GM19043 (cell line): ENCODE measurements at regions not wholly inside any gene's neighbourhood (a gene's known extent, or its start where the extent isn't known, plus 50 kb on each side); places are given as distances from the start of the nearest gene placed in this dataset.

Experiments
- ATAC-seq: cut with Tn5 transposase; IDR thresholded peaks from one replicate; pipeline ENCODE4 v1.9.1; 2021; ENCODE audit warnings: low read depth; ENCODE audit not compliant: unreplicated experiment

DNA sequence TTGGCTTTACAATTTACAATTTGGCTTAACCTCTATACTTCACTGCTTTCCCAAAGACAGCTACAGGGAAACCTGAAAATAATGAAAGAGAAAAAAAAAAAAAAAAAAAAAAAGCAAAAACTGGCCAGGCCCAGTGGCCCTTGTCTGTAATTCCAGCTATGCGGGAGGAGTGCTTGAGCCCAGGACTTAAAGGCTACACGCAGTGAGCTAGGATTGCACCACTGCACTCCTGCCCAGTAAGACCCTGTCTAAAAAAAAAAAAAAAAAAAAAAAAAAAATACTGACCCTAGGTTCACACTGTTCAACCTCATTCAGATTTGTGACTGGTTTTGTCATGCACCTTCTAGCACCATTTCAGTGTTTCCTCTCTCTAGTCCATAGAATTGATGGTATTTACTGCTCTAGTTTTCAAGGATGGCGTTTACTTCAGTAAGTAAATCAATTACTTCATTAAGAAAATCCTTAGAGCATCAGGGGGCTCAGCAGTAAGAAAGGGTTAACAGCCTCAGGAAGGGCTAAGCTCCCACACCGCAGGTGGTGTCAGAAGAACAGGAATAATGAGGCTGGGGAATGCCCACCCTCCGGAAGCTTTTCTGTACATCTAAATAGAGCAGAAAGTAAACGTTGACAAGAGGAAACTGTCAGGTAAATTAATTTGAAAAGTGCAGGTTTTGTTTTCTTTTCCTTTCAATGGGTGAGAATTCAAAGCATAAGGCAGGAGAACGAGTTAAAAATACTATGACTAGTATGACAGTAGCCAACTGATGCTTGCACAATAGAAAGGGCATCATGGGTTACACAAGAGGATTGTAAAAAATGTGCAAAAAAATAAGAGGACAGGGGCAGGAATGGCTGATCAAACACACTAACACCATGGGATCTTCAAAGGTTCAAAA lies 115.0 kb upstream of the MDM1 start:
- ATAC-seq: no peak

DNA sequence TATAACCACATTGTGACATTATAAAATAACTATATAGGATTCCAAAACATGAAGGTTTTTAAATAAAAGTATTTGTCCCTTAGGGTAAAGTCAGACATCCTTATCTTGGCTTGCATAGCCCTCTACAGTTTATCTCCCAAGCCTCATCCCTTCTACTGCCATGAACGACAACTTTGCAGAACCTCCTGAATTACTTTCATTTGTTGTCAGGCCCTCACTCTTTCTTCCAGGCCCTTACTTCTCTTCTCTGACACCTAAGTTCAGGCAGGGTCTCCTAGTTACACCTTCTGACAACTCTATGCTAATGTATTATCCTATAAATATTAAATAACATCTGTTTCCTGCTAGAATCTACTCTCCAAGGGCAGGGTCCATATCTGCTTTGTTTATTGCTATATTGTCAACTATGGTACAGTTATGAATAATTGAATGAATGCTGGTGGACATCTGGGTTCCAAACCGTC lies 115.7 kb upstream of the MDM1 start:
- ATAC-seq: no peak

DNA sequence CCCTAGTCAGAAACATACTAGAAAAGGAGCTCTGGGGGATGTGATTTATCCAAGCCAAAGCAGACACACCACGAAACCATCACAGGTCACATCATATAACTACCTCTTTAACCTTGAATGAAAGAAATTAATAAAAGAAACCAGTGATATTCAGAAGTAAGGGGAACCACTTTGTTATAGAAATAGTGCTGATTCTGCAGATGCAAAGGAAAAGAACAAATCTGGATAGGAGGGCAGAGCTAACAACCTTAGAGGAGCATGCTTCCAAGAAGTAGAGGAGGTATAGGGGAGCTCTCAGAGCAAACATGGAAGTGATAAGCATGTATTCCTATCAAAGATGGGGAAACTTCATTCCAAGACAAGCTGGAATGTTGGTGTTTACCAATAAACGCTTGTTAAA lies 117.0 kb upstream of the MDM1 start:
- ATAC-seq: no peak

DNA sequence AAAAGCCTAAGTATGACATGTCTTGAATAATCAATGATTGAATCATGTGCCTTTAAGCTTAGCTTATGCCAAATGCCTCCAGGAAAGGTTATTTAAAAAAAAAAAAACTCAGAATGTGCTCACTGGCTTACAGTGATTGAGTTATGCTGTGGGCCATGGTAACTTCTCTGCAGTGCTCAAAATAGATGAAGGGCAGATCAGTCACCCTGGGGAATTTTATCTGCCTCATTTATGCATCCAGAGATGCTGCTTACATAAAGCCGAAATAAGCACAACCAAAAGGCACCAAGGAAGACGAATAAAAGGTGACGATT lies 118.7 kb upstream of the MDM1 start:
- ATAC-seq: no peak

DNA sequence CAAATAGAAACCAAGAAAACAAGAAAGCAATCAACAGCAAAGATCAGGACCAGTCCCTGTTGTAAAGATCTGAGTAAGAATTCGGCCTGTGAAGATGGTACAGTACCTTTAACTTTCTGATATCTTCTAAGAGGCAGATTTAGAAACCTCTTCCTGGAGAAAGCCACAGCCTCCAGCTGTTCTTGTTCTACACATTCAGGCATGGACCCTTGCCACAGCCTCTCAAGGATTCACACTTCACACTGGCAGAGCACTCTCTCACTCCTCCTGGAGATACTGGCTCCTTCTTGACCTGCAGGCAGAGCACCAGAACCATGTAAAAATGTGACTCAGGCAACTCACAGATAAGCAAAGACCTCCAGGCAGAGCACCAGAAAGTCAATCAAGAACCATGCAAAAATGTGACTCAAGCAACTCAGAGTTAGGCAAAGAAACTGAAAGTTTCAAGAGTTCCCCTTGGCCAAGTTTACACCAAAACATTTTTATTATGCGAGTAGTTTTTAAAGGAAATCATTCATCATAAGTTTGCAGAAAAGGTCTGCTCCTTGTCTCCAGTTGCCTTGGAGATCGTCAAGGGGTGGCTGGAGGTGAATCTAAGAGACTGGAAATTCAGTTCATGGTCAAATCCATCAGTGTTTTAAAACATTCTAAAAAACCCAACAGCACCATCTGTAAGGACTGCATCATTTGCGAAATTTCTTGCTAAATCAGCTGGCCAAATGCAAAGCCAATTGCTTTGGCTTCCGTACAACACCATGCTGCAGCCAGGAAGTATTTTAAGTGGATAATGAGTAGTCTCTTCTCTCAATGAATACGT lies 119.3 kb upstream of the MDM1 start:
- ATAC-seq: peak; percentile 66

DNA sequence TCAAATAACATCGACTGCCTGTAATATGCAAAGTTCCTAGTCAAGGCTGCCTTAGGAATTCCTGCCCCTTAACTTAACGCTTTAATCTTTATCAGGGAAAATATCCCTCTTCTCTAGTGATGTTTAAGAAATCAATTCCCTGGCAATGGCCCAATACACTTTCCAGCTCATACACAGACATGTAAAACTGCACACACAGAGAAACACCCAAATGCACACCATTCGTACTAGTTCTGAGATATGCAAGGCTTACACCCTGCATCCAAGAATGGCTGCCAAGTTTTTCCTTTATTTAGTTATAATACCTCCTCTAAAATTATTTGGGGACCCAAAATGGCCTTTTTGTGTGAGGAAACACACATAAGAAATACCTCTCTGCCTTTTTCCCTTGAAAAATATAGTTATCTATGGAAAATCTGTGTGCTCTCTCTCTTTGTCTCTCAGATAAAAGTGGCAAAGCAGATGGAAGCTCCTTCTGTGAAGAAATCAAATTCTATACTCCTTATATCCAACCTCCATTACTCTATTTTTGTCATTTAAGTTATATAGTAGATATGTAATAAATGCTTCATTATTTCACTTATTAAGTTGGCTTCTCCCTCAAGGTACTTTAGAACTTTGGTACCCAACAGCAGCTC lies 120.0 kb upstream of the MDM1 start:
- no peak for ATAC-seq

DNA sequence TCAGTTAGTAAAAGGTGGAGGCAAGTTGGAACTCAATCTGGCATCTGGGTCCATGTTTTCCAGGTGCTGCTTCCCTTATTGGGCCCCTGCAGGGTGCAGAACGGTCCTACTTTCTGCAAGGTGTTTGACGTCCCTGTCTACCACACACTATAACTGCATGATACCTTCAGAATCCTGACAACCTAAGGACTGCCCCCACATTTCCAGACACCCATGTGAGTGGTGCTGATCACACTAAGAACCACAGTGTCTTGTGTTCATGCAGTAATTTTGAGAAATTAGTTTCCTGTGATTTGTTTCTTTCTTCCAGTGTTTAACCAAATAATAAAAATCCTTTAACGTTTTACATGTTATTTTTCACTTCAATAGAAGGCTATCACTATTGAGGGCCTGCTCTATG lies 121.1 kb upstream of the MDM1 start:
- no peak for ATAC-seq

DNA sequence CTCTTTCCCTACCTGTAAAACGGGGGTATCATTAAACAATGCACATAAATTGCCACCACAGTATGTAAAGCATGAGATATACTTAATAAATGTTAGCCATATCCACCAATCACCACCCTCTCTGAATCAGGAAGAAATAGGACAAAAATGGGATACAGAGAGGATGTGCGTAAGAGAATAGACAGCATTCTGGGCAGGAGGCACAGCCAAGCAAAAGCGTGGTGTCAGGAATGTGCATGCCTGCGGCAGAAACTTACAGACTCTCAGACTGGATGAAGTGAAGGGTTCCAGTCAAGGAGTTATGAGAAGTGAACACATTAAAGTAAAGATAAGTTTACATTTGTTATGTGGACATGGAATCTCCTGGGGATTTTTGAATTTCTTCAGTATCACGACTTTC lies 121.7 kb upstream of the MDM1 start:
- ATAC-seq: no peak

DNA sequence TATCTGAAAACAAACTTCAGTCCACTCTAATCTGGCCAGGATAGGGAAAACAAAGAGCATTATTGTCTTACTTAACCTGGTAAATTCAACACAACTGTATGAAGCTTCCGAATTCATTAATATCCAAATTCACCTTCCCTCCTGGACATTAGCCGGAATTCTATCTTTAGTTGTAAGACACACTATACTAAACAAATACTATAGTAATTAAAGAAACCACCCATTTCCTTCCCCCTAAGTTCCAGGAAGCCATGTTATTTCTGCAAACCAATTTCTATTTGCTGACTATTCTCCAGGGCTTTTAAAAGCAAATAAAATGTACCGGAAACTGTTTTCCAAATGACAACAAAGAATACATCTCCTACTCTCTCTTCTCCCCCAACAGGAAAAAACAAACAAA lies 122.7 kb upstream of the MDM1 start:
- no peak for ATAC-seq

DNA sequence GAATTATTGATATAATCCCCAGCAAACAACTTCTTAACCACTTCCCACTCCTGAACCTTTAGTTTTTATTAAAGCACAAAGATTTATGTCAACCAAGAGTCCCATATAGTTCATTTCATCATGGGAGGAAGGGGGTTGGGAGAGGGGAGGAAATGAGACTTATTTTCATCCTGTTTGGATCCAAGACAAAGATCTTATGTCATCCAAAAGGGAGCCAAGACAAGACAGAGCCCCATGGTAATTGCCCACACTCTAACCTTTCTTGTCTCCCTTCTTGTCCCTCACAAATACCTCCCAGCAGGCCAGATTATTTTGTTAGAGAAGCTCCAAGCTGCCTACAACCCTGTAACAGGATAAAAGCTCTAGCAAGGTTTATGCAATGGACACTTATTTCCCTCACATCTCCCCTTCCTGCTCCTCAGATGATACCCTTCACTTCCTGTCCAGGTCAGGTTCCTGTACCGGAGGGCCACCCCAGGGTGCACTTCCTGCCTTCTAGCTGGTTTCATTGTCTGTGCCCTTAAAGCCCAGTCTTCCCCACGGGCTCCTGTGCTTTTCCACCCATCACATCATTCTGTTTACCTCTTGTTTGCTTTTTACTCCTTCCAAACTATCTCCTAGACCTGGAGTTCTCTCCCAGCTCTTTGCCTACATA lies 123.7 kb upstream of the MDM1 start:
- no peak for ATAC-seq

DNA sequence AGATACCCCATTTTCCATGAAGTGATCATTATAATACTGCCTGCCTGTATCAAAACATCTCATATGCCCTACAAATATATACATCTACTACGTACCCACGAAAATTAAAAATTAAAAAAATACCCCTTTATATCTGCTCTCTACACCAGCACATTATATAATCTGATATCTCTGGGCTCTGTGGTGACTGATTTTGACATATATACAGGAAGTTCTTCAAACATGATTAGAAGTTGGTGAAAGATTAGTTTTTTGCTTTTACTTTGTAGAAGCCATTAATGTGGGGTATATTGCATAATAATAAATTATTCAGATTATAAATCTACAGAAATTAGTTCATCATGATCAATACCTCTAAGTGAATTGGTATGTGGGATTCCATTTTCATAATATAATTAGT lies 126.7 kb upstream of the MDM1 start:
- no peak for ATAC-seq

DNA sequence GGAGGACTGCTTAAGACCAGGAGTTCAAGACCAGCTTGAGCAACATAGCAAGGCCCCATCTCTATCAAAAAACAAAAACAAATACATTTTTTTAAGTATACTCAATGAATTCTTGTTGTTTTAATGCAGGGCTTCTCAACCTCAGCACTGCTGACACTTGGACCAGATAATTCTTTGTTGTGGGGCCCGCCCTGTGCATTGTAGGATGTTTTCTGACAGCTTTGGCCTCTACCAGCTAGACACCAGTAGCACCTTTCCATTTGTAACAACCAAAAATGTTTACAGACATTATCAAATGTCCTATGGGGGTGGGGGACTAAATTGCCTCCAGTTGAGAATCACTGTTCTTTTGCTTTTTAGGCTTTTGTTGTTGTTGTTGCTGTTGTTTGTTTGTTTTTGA lies 128.1 kb upstream of the MDM1 start:
- no peak for ATAC-seq

DNA sequence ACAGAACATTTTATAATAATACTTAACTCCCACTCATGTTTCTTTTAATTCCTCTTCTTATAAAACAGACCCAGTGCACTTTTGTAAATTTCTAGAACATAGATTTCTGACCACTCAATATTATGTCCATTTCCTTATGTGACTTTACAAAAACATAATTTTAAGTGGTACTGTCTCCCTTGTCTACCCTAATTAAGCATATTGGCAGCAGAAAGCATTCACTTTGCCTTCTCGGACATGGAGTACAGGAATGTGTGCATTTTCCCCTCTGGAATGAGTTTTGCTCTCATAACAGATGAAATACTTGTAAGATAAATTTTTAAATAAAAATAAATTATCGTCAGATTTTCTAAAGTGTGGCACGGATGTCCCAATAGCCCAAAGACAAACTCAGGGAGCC lies 129.5 kb upstream of the MDM1 start:
- no peak for ATAC-seq

DNA sequence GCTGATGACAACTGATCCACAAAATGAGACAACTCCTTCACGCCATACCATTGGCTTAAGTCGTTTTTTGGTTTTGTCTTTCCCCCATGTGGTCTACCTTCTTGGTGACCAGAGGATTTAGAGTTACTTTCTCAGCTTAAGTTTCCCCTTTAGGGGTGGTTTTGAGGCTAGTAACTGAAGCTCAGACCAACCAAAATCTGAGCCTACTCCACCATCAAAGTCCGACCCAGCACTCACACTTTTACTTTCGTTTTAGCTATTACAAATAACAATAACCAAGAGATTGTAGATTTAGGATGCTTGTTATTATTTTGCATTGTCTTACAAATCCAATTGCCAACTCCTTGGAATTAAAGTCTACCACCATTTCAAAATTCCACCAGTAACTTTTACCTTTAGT lies 130.6 kb upstream of the MDM1 start:
- ATAC-seq: no peak

DNA sequence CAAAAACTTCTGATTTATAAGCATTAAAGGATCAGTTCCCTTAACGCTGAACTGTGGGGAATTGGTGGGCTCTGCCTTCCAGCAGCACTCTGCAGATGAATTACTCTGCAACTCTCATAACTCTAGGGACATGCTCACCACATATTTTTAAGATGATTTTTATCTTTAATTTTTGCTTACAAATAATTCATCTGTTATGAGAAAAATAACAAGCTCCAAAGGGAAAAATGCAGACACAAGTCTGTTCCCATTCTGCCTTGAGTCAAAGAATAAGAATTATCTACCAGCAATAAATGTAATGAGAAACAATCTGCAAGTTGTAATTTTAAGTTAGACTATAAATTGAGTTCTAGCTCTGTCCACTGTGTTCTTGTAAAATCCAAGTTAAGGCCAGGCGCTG lies 133.1 kb upstream of the MDM1 start:
- ATAC-seq: no peak

DNA sequence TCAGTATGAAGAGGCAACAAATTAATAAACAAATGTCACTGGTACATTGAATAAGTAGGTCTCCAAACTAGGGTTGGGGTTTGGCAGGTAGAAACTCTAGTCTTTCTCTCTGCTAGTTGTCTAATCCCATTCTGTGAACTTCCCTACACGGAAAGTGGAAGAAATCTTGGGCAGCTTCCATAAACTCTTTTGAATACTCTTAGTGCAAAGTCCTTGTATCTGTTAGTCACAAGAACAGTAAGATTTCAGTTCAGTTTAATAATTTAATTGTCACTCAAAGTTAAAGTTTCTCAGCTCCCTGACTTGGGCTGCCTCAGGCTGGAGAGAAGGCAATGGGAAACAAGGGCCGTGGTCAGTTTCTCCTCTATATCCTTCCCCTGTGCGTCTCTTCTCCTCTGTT lies 135.4 kb upstream of the MDM1 start:
- no peak for ATAC-seq

DNA sequence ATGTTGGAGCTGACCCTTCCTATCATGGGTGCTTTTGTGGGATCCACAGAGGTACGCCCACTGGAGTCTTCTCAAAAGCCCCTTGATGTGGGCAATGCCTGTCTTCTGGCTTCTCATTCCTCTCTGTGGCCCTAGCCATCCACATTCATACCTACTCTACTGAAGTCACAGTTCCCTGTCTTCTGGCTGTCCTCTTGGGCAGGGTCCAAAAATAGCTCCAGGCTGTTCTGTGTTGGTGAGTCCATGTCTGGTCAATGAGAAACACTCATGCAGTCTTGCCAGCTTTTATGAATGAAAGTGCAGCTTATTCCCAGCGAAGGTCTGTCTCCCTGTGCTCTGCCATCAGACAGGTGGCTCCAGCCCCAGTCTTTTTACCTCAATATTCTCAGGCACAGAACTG lies 135.9 kb upstream of the MDM1 start:
- ATAC-seq: no peak

DNA sequence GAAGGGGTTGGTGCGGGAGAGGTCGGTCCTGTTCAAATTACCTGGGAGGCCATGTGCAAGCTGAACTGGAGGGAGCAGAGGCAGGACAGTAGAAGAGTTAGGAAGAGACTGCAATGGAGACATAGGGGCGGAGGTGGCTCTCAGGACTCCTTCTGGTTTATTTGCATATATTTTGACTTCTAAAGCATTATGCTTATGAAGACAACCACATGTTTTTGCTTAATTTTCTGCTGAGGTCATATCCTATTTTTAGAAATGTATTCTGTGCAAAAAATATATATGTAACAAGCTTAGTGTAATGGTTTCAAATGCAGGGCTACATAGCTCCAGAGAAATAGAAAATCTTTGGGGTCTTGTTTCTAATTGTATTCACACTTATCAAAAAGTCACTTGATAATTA lies 137.0 kb upstream of the MDM1 start:
- no peak for ATAC-seq

DNA sequence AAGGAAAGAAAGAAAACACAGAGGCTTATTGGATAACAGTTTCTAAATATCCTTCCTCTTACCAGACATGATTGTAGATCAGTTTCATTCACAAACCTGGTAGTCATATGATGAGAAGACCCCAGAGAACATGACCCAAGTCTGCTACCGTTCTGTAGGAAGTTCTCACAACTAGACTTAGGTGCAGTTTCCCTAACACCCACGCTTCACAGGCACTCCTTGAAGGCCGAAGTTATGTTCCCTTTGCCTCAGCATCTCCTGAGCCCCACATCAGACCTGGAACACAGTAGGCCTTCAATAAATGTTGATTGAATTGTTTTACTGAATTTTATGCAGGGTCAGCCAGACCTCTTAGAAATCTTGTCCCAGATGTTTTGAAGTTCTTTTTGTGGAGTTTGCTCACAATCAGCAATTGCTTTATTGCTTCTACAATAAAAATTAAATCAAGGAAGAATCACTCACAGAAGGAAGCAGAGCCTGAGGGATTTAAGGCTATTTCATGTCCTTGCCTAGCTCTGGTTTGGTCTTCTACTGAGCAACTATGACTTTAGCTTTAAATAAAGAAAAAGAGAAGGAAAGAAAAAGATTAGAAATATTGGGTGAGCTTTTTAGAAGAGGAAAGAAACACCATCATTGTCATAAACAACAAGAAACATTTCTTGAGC lies 138.6 kb upstream of the MDM1 start:
- ATAC-seq: no peak

DNA sequence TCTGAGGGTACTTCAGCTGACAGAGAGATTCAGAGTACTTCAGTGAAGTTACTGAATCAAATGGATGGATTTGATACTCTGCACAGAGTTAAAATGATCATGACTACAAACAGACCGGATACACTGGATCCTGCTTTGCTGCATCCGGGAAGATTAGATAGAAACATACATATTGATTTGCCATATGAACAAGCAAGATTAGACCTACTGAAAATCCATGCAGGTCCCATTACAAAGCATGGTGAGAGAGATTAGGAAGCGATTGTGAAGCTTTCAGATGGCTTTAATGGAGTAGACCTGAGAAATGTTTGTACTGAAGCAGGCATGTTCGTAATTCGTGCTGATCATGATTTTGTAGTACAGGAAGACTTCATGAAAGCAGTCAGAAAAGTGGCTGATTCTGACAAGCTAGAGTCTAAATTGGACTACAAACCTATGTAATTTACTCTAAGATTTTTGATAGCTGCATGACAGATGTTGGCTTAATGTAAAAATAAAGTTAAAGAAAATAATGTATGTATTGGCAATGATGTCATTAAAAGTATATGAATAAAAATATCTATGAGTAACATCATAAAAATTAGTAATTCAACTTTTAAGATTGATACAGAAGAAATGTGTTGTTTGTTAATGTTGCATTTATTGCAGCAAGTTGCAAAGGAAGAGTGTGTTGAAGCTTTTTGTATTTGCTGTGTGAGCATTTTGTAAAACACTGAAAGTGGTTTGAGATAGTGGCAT lies 136.1 kb upstream of the RAP1B start:
- no peak for ATAC-seq
